ENCODE measurements at regions not wholly inside any gene's neighbourhood (a gene's known extent, or its start where the extent isn't known, plus 50 kb on each side); places are given as distances from the start of the nearest gene placed in this dataset.

DNA sequence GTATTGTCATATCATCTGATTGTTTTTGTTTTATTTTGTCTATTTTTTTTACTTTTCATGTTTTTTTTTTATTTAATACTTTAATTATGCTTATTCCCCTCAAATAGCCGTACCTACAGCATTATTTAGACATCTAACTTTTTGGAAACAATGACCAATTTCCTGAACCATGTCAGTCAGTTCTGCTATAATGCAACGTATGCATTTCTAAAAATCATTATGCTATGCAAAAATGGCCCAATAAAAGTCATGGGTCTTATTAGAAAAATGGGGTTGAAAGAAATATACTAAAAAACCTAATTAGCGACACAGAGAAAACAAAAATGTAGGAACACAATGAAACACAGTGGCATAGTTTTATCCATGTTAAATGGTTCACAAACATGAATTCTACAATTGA lies 1454.7 kb downstream of the GRIK2 start:
- FAIRE-seq (no peak), DNase-seq (ENCODE audit: extremely low read depth in 1 of 4, low spot score in 3 of 4) (no peak), ATAC-seq (no peak)
- H3K36me3 ChIP-seq (ENCODE audit: control insufficient read depth, insufficient read depth, low read length), result no peaks in the 10 kb centered on the region
- H3K4me3 ChIP-seq, result no peak overlapping the region
- H3K27me3 ChIP-seq (ENCODE audit: control insufficient read depth in 2 of 2, insufficient read depth in 2 of 2, low read length in 2 of 2), result no peaks in the 10 kb centered on the region
- ChIA-PET CTCF (ENCODE audit: low intra/inter-chr PET ratio) (no interaction called here), POLR2A (no interaction called here)
- no peak overlapping the region for H2AFZ ChIP-seq (ENCODE audit: low read depth, low read length)
- H4K20me1 ChIP-seq (replicated peaks; ENCODE audit: control insufficient read depth, insufficient read depth, low read length), result no peaks in the 10 kb centered on the region
- no peaks in the 10 kb centered on the region for H3K4me1 ChIP-seq (replicated peaks in 1 of 2; ENCODE audit: control insufficient read depth in 2 of 2, insufficient read depth in 2 of 2, low read length in 2 of 2)
- H3K79me2 ChIP-seq (ENCODE audit: control insufficient read depth, insufficient read depth, low read length), result no peaks in the 10 kb centered on the region
- no peak overlapping the region for H3K4me2 ChIP-seq (ENCODE audit: insufficient read depth, low read length)
- H3K9me3 ChIP-seq (replicated peaks; ENCODE audit: control insufficient read depth, insufficient read depth, low read depth, low read length), result no peaks in the 10 kb centered on the region
- no TSS peak for BruUV-seq (replicated peaks)
- H3K27ac ChIP-seq (ENCODE audit: extremely low read depth, low read depth, low read length), result no peak overlapping the region
- no peak overlapping the region for H3K9ac ChIP-seq (ENCODE audit: insufficient read depth in 1 of 2, low read depth in 2 of 2, low read length in 2 of 2)
- in situ Hi-C loops (cut with MboI) (no loop called here), intact Hi-C loops (cut with micrococcal nuclease) (no loop called here)
- TF ChIP-seq ZNF23 (CRISPR knock-in tag; IDR thresholded peaks at IDR 0.05) (no peak), POLR3G (IDR thresholded peaks at IDR 0.05; ENCODE audit: extremely low read depth, insufficient read length, insufficient replicate concordance) (no peak), ZNF140 (CRISPR knock-in tag; IDR thresholded peaks at IDR 0.05) (no peak), ZNF408 (CRISPR knock-in tag; IDR thresholded peaks at IDR 0.05; ENCODE audit: low read depth) (no peak), CCAR2 (IDR thresholded peaks at IDR 0.05; ENCODE audit: low read depth, low read length) (no peak)
- WGBS (ENCODE audit: insufficient coverage, low coverage, missing lambda C conversion rate), result 0% methylated on average over 3 of the region's 3 CpGs
- no peaks in the 10 kb centered on the region for H3K9me1 ChIP-seq (ENCODE audit: control insufficient read depth, insufficient read depth, low read length)

DNA sequence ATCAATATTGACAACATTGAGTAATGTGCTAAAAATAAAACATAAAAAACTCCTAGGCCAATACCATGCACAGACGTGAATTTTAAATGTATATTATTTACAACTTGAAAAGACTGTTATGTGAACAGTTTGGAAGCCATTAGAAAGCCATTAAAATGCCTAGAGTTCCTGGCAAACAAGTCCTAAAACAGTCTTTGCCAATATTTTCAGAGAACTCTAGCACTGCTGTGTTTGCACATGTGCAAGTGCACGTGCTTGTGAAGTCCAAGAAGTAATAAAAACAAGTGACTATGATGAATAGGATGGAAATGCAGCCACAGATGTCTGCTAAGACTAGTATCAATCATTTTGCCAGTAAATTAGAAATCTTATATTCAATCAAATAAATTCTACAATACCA lies 1447.6 kb downstream of the GRIK2 start:
- ChIA-PET POLR2A (no interaction called here), CTCF (ENCODE audit: low intra/inter-chr PET ratio) (no interaction called here)
- H3K27me3 ChIP-seq (ENCODE audit: control insufficient read depth in 2 of 2, insufficient read depth in 2 of 2, low read length in 2 of 2), result no peaks in the 10 kb centered on the region
- no peaks in the 10 kb centered on the region for H4K20me1 ChIP-seq (replicated peaks; ENCODE audit: control insufficient read depth, insufficient read depth, low read length)
- no peaks in the 10 kb centered on the region for H3K9me1 ChIP-seq (ENCODE audit: control insufficient read depth, insufficient read depth, low read length)
- TF ChIP-seq RBFOX2 (IDR thresholded peaks at IDR 0.05; ENCODE audit: low read depth, low read length) (no peak), BRF1 (IDR thresholded peaks at IDR 0.05; ENCODE audit: borderline replicate concordance, extremely low read depth, insufficient read length) (no peak), SETDB1 (IDR thresholded peaks at IDR 0.05; ENCODE audit: low read length) (no peak), SRSF3 (IDR thresholded peaks at IDR 0.05; ENCODE audit: insufficient read depth, low read length) (no peak)
- TF ChIP-seq, protein P1, sequence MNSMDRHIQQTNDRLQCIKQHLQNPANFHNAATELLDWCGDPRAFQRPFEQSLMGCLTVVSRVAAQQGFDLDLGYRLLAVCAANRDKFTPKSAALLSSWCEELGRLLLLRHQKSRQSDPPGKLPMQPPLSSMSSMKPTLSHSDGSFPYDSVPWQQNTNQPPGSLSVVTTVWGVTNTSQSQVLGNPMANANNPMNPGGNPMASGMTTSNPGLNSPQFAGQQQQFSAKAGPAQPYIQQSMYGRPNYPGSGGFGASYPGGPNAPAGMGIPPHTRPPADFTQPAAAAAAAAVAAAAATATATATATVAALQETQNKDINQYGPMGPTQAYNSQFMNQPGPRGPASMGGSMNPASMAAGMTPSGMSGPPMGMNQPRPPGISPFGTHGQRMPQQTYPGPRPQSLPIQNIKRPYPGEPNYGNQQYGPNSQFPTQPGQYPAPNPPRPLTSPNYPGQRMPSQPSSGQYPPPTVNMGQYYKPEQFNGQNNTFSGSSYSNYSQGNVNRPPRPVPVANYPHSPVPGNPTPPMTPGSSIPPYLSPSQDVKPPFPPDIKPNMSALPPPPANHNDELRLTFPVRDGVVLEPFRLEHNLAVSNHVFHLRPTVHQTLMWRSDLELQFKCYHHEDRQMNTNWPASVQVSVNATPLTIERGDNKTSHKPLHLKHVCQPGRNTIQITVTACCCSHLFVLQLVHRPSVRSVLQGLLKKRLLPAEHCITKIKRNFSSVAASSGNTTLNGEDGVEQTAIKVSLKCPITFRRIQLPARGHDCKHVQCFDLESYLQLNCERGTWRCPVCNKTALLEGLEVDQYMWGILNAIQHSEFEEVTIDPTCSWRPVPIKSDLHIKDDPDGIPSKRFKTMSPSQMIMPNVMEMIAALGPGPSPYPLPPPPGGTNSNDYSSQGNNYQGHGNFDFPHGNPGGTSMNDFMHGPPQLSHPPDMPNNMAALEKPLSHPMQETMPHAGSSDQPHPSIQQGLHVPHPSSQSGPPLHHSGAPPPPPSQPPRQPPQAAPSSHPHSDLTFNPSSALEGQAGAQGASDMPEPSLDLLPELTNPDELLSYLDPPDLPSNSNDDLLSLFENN (IDR thresholded peaks at IDR 0.05; ENCODE audit: low read depth in 2 of 2, low read length in 2 of 2), result no peak
- WGBS (ENCODE audit: insufficient coverage, low coverage, missing lambda C conversion rate), result 0% methylated on average over 2 of the region's 2 CpGs
- DNase-seq (ENCODE audit: extremely low read depth in 1 of 4, low spot score in 3 of 4), result no peak
- no TSS peak for BruUV-seq (replicated peaks)
- in situ Hi-C loops (cut with MboI) (no loop called here), intact Hi-C loops (cut with micrococcal nuclease) (no loop called here)
- no peak overlapping the region for H3K4me2 ChIP-seq (ENCODE audit: insufficient read depth, low read length)
- H3K27ac ChIP-seq (ENCODE audit: extremely low read depth, low read depth, low read length), result no peak overlapping the region
- H3K4me3 ChIP-seq, result no peak overlapping the region
- no peaks in the 10 kb centered on the region for H3K79me2 ChIP-seq (ENCODE audit: control insufficient read depth, insufficient read depth, low read length)
- H3K9ac ChIP-seq (ENCODE audit: insufficient read depth in 1 of 2, low read depth in 2 of 2, low read length in 2 of 2), result no peak overlapping the region
- no peak for FAIRE-seq
- no peaks in the 10 kb centered on the region for H3K9me3 ChIP-seq (replicated peaks; ENCODE audit: control insufficient read depth, insufficient read depth, low read depth, low read length)
- no peaks in the 10 kb centered on the region for H3K36me3 ChIP-seq (ENCODE audit: control insufficient read depth, insufficient read depth, low read length)
- no peaks in the 10 kb centered on the region for H3K4me1 ChIP-seq (replicated peaks in 1 of 2; ENCODE audit: control insufficient read depth in 2 of 2, insufficient read depth in 2 of 2, low read length in 2 of 2)
- ATAC-seq, result no peak
- no peak overlapping the region for H2AFZ ChIP-seq (ENCODE audit: low read depth, low read length)
